SK-N-MC (cell line): ENCODE measurements at regions not wholly inside any gene's neighbourhood (a gene's known extent, or its start where the extent isn't known, plus 50 kb on each side); places are given as distances from the start of the nearest gene placed in this dataset.
"Not testable (repeated sequence)": the region's sequence is repeated elsewhere in the genome, so short reads cannot be mapped to it uniquely, and the experiment has no call there.

Experiments
- EZH2 ChIP-seq: fragments of 200-600 bp; sonication (generic); IDR thresholded peaks from one replicate; pipeline ENCODE4 v1.6.1; 2017; ENCODE audit warnings: antibody characterized with exemption
- FOXP2 ChIP-seq: optimal IDR thresholded peaks from 2 replicates; pipeline ENCODE3; 2011; ENCODE audit warnings: mild to moderate bottlenecking, moderate library complexity; ENCODE audit not compliant: insufficient read depth; ENCODE audit errors: extremely low read length, control extremely low read depth
- POLR2AphosphoS5 ChIP-seq: IDR thresholded peaks from 2 replicates; pipeline ENCODE4 v1.6.1; 2012; ENCODE audit warnings: mild to moderate bottlenecking, low read depth, low read length, borderline replicate concordance

- not testable (repeated sequence) for TF ChIP-seq POLR2AphosphoS5, EZH2, FOXP2
Measured at GRCh38 chr12:9289984-9290383, 81.8 kb upstream of the PZP start.
